ENCODE measurements at regions not wholly inside any gene's neighbourhood (a gene's known extent, or its start where the extent isn't known, plus 50 kb on each side); places are given as distances from the start of the nearest gene placed in this dataset.

DNA sequence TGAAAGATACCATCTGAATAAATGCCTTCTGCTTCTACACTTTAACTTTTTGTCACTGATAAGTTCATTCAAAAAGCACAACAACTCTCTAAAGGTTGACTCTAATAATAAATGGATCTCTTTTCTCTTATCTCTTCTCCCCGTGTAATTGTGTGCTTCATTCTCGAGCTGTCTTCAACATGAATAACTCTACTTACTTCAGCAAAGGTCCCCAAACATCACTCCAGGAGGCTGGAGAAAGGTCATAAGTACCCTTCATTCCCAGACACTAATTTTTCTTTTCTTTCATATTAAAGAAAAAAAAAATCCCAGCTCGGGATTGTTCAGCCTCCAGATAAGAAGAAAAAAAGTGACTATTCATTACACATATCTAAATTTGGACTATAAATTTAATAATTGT lies 222.2 kb downstream of the FOXO1 start:
- TF ChIP-seq, protein P1, sequence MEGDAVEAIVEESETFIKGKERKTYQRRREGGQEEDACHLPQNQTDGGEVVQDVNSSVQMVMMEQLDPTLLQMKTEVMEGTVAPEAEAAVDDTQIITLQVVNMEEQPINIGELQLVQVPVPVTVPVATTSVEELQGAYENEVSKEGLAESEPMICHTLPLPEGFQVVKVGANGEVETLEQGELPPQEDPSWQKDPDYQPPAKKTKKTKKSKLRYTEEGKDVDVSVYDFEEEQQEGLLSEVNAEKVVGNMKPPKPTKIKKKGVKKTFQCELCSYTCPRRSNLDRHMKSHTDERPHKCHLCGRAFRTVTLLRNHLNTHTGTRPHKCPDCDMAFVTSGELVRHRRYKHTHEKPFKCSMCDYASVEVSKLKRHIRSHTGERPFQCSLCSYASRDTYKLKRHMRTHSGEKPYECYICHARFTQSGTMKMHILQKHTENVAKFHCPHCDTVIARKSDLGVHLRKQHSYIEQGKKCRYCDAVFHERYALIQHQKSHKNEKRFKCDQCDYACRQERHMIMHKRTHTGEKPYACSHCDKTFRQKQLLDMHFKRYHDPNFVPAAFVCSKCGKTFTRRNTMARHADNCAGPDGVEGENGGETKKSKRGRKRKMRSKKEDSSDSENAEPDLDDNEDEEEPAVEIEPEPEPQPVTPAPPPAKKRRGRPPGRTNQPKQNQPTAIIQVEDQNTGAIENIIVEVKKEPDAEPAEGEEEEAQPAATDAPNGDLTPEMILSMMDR (IDR thresholded peaks at IDR 0.05; ENCODE audit: low read depth, low read length) = no peak
- H3K4me3 ChIP-seq (replicated peaks in 1 of 2; ENCODE audit: low read depth in 2 of 2, low read length in 2 of 2) = no peak overlapping the region
- no peak for DNase-seq (ENCODE audit: low read depth in 2 of 2)

DNA sequence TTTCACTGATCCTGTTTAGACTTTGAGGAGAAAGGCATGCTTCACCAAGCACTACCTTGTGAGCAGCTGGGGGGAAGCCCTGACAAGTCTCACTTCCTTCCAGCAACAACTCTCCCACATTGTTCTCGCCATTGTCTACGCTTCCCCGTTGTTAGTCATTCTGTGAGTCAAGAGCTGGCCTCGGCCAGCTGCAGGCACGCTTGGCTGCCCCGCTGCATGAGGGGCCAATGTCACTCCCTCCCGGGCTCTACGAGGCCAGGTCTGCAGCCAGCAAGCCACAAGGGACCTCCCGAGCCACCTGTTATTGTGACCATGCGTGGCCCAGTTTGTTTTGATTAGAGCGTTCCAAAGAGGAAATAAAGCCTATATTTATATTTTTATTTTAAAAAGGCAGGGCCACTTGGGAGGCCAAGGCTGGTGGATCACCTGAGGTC lies 220.9 kb downstream of the FOXO1 start:
- DNase-seq (ENCODE audit: low read depth in 2 of 2) = peak; percentile 84 to 98
- TF ChIP-seq, protein P1 (IDR thresholded peaks at IDR 0.05; ENCODE audit: low read depth, low read length) = no peak
- H3K4me3 ChIP-seq (replicated peaks in 1 of 2; ENCODE audit: low read depth in 2 of 2, low read length in 2 of 2) = no peak overlapping the region

DNA sequence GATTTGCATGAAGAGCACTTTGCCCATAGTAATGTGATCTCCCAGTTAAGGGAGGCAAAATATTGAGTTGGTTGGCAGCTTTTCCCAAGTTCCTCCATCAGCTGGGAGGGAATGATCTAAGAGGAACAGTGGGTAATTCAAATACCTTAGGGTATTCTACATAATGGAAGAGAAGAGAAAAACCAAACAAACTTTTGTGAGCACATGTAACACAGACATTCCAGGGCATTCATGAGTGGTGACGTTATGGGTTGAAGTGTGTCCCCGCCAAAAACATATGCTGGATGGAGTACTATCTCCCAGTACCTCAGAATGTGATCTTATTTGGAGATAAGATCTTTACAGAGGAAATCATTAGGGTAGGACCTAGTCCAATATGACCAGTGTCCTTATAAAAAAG lies 220.1 kb downstream of the FOXO1 start:
- TF ChIP-seq, protein P1 (IDR thresholded peaks at IDR 0.05; ENCODE audit: low read depth, low read length) = no peak
- peak; percentile 26 to 61 for DNase-seq (ENCODE audit: low read depth in 2 of 2)
- no peak overlapping the region for H3K4me3 ChIP-seq (replicated peaks in 1 of 2; ENCODE audit: low read depth in 2 of 2, low read length in 2 of 2)

DNA sequence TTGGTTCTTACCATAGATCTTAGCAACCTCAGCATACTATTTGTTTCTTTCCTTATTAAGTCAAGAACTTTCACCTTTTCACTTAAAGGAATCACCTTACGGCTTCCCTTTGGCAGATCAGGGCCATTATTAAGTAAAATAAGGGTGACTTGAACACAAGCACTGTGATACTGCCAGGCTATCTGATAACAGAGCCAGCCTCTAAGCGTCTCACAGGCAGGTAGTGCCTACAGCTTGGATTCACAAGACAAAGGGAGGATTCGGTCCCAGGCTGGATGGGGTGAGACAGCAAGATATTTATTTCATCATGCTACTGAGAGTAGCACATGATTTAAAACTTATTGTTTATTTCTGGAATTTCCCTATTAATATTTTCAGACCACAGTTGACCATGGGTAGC lies 218.6 kb downstream of the FOXO1 start:
- TF ChIP-seq, protein P1 (IDR thresholded peaks at IDR 0.05; ENCODE audit: low read depth, low read length) = no peak
- no peak overlapping the region for H3K4me3 ChIP-seq (replicated peaks in 1 of 2; ENCODE audit: low read depth in 2 of 2, low read length in 2 of 2)
- DNase-seq (ENCODE audit: low read depth in 2 of 2) = no peak

- H3K4me3 ChIP-seq (replicated peaks in 1 of 2; ENCODE audit: low read depth in 2 of 2, low read length in 2 of 2) = no peak overlapping the region
- TF ChIP-seq, protein P1 (IDR thresholded peaks at IDR 0.05; ENCODE audit: low read depth, low read length) = no peak
- DNase-seq (ENCODE audit: low read depth in 2 of 2) = no peak
These were observed 214.3 kb downstream of the FOXO1 start for GRCh38 chr13:40452038-40452666.

DNA sequence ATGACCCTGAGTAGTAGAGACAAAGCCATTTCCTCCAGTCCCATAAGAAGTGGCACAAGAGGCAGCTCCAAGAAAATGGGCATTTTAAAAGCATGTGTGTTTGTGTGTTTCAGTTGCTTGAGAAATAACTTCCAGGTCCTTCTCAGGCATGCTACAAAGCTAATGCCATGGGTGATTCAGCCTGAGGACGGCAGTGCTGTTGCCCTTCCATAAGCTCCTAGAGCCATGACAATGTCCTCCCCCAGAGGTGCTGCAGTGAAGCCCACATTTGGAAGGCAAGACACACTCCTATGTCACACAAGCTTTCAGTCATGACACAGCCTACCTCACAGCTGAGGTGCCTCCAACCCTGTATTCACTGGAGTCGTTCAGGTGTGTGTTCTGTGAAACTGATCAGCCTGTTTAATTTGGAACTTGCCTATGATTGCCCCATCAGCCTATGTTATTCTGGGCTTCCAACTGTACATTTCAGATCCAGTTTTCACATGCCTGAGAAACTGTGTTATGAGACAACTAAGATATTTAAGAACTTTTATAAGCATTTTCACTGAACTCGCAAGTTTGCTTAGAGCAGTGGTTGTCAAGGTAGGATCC lies 213.6 kb downstream of the FOXO1 start:
- DNase-seq (ENCODE audit: low read depth in 2 of 2) = peak in 1 of 2 donors; percentile 9
- no peak overlapping the region for H3K4me3 ChIP-seq (replicated peaks in 1 of 2; ENCODE audit: low read depth in 2 of 2, low read length in 2 of 2)
- TF ChIP-seq, protein P1 (IDR thresholded peaks at IDR 0.05; ENCODE audit: low read depth, low read length) = no peak

Data from cardiac fibroblast (primary cell).